ENCODE measurements at regions not wholly inside any gene's neighbourhood (a gene's known extent, or its start where the extent isn't known, plus 50 kb on each side); places are given as distances from the start of the nearest gene placed in this dataset.

DNA sequence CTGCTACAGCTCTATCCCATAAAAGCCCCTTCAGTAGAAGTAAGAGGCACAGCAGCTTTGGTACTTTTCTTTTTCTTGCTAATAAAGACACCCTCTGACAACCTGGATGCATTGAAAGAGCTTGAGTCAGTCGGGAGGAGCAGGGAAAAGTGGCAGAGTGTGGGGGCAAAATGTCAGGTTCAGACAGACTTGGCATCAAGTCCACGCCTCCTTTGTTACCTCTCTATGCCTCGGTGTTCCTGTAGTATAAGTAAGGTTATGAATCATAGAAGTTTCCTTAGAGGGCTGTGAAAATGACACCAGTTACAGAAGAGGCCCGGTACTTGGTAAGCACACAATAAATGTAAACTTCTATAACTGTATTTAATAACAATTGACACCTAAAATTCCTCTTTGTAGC, 133.9 kb downstream of the ESM1 start:
- Mint-ChIP-seq H3K36me3 (ENCODE audit: low read depth) (no peaks in the 10 kb centered on the region), H3K4me3 (no peak overlapping the region), H3K4me1 (ENCODE audit: low read depth) (no peaks in the 10 kb centered on the region), H3K27me3 (peaks cover 27% of the 10 kb centered on the region), H3K27ac (no peak overlapping the region), H3K9me3 (peaks cover 2% of the 10 kb centered on the region)
- TF ChIP-seq, protein P1, sequence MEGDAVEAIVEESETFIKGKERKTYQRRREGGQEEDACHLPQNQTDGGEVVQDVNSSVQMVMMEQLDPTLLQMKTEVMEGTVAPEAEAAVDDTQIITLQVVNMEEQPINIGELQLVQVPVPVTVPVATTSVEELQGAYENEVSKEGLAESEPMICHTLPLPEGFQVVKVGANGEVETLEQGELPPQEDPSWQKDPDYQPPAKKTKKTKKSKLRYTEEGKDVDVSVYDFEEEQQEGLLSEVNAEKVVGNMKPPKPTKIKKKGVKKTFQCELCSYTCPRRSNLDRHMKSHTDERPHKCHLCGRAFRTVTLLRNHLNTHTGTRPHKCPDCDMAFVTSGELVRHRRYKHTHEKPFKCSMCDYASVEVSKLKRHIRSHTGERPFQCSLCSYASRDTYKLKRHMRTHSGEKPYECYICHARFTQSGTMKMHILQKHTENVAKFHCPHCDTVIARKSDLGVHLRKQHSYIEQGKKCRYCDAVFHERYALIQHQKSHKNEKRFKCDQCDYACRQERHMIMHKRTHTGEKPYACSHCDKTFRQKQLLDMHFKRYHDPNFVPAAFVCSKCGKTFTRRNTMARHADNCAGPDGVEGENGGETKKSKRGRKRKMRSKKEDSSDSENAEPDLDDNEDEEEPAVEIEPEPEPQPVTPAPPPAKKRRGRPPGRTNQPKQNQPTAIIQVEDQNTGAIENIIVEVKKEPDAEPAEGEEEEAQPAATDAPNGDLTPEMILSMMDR (IDR thresholded peaks at IDR 0.05) = no peak
- ChIA-PET POLR2A (no interaction called here), CTCF (interaction anchor here (0.7 to 5.5 kb wide), 8 partner anchors 11 to 333 kb away, joined by 3 to 37 read pairs (median 3); partner anchors contain the start of gene SNX18)
- intact Hi-C loops (cut with micrococcal nuclease) = no loop called here
- ATAC-seq = no peak
- no peak for DNase-seq

DNA sequence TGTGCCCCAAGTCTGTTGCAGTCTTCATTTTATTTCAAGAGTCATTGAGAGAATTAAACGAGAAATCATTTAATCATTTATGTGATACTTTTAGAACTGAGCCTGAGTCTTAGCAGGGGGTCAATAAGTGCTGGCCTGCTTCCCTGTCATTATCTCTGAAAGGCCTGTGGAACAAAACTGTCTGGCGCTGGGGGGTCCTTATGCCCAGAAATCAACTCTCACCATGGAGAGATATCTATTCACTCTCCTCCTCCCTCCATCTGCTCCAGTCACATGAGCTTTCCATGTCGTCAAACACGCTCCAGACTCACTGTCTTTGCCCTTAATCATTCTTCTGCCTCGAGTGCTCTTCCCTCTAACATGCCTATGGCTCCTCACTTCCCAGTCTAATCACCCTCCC, 136.8 kb downstream of the ESM1 start:
- ATAC-seq (no peak), DNase-seq (no peak)
- Mint-ChIP-seq H3K9me3 (no peaks in the 10 kb centered on the region), H3K27ac (no peak overlapping the region), H3K27me3 (peaks cover 16% of the 10 kb centered on the region), H3K36me3 (ENCODE audit: low read depth) (no peaks in the 10 kb centered on the region), H3K4me1 (ENCODE audit: low read depth) (peaks cover 3% of the 10 kb centered on the region), H3K4me3 (no peak overlapping the region)
- CTCF ChIA-PET = interaction anchor here (0.6 to 5.5 kb wide), 4 partner anchors 19 to 331 kb away, joined by 3 to 37 read pairs (median 6); partner anchors contain the start of genes GPX8 and SNX18
- TF ChIP-seq, protein P1 (IDR thresholded peaks at IDR 0.05) = no peak
- POLR2A ChIA-PET = no interaction called here
- intact Hi-C loops (cut with micrococcal nuclease) = loop anchor here (10.0 kb wide), 1 partner anchor 204 kb away; no protein-coding TSS in a partner anchor

DNA sequence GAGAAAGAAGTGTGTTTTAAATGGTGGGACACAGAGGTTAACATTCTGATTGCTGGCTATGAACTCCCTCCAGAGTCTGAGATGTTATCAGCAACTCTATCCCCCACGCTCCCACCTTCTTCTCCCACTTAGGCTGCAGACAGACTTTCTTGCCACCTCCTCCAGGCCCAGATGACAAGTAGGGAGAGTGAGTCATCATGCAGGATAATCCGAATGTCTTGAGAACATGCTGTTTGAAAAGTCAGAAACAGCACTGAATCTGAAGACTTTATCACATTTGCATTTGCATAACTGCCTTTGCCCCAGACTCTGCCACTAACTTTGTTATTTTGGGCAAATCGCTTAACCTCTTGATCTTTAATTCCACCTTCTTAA, 139.8 kb downstream of the ESM1 start:
- Mint-ChIP-seq H3K27me3 (peaks cover 12% of the 10 kb centered on the region), H3K4me3 (no peak overlapping the region), H3K9me3 (no peaks in the 10 kb centered on the region), H3K27ac (no peak overlapping the region), H3K36me3 (ENCODE audit: low read depth) (no peaks in the 10 kb centered on the region), H3K4me1 (ENCODE audit: low read depth) (peaks cover 3% of the 10 kb centered on the region)
- ATAC-seq = no peak
- POLR2A ChIA-PET = interaction anchor here (0.6 to 1.0 kb wide), 2 partner anchors 40 to 329 kb away, joined by 3 to 4 read pairs; no protein-coding TSS in a partner anchor
- CTCF ChIA-PET = interaction anchor here (0.9 to 4.5 kb wide), 48 partner anchors 10 to 602 kb away, joined by 3 to 121 read pairs (median 5); partner anchors contain the start of genes GPX8 and SNX18
- DNase-seq = no peak
- intact Hi-C loops (cut with micrococcal nuclease) = loop anchor here (2.0 to 10.0 kb wide), 2 partner anchors 201 to 329 kb away; partner anchors contain the start of gene SNX18
- TF ChIP-seq, protein P1 (IDR thresholded peaks at IDR 0.05) = no peak

GRCh38 chr5:54844905-54845566, 140.4 kb downstream of the ESM1 start:
- H3K4me3 Mint-ChIP-seq = no peak overlapping the region
- no peaks in the 10 kb centered on the region for H3K9me3 Mint-ChIP-seq
- ChIA-PET POLR2A (interaction anchor here (0.6 to 1.0 kb wide), 2 partner anchors 40 to 328 kb away, joined by 3 to 4 read pairs; no protein-coding TSS in a partner anchor), CTCF (interaction anchor here (0.7 to 4.5 kb wide), 55 partner anchors 10 to 601 kb away, joined by 3 to 121 read pairs (median 4); partner anchors contain the start of genes GPX8 and SNX18)
- H3K27me3 Mint-ChIP-seq = peaks cover 8% of the 10 kb centered on the region
- no peak overlapping the region for H3K27ac Mint-ChIP-seq
- H3K36me3 Mint-ChIP-seq (ENCODE audit: low read depth) = no peaks in the 10 kb centered on the region
- TF ChIP-seq, protein P1 (IDR thresholded peaks at IDR 0.05) = peak; percentile 73
- DNase-seq (no peak), ATAC-seq (no peak)
- peaks cover 6% of the 10 kb centered on the region for H3K4me1 Mint-ChIP-seq (ENCODE audit: low read depth)
- intact Hi-C loops (cut with micrococcal nuclease) = loop anchor here (2.0 to 10.0 kb wide), 2 partner anchors 200 to 328 kb away; partner anchors contain the start of gene SNX18

DNA sequence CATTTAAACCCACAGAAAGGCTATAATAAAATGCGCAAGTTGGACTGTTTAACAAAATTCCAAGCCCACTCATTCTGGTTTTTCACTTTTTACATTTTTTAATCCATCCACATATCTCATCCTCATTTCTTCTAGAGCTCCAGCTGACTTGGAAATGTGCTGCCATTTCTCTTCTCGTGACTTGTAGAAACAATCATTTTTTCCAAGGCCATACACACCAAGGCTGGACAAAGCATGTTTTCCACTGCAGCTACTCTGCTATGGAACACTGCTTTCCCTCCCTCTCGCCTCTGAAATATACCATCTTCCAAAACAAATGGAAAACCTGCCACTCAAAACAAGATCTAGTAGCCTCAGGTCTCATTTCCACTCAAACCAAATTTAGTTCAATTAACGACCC, 141.1 kb downstream of the ESM1 start:
- Mint-ChIP-seq H3K4me1 (ENCODE audit: low read depth) (peaks cover 12% of the 10 kb centered on the region), H3K4me3 (no peak overlapping the region), H3K27me3 (peaks cover 5% of the 10 kb centered on the region), H3K27ac (no peak overlapping the region), H3K36me3 (ENCODE audit: low read depth) (no peaks in the 10 kb centered on the region), H3K9me3 (no peaks in the 10 kb centered on the region)
- intact Hi-C loops (cut with micrococcal nuclease) = loop anchor here (2.0 to 10.0 kb wide), 2 partner anchors 199 to 327 kb away; partner anchors contain the start of gene SNX18
- CTCF ChIA-PET = interaction anchor here (0.7 to 4.5 kb wide), 37 partner anchors 9 to 355 kb away, joined by 3 to 121 read pairs (median 6); partner anchors contain the start of genes GPX8 and SNX18
- TF ChIP-seq, protein P1 (IDR thresholded peaks at IDR 0.05) = no peak
- POLR2A ChIA-PET = interaction anchor here (0.5 kb wide), 1 partner anchor 170 kb away, joined by 3 read pairs; no protein-coding TSS in a partner anchor
- ATAC-seq (no peak), DNase-seq (no peak)

Measured in activated CD8-positive, alpha-beta T cell treated with anti-CD3 and anti-CD28 coated beads for 36 hours (primary cell).